ENCODE measurements at regions not wholly inside any gene's neighbourhood (a gene's known extent, or its start where the extent isn't known, plus 50 kb on each side); places are given as distances from the start of the nearest gene placed in this dataset.

- no peak for DNase-seq (ENCODE audit: low spot score)
These were observed 300.5 kb downstream of the GRIN2B start for GRCh38 chr12:13680916-13681315.

DNA sequence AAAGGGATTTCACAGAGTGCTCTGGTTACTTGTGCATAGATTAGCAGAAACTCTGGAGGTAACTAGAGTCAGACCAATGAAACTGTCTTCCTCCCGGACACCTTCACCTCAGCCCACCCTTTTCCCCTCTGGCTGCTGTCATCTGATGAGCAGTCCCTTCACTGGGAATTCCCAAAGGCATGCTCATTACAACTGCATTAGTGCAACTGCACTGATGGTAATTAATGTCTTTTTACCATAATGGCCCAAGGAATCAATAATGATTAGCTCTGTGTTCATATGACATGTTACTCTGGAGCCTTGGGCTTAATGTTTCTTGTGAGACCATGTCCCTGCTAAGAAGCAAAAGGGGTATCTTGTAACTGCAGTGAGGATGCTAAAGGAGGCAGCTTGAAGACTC lies 304.5 kb downstream of the GRIN2B start:
- DNase-seq (ENCODE audit: low spot score) = no peak

- DNase-seq (ENCODE audit: low spot score) = no peak
These were observed 311.0 kb downstream of the GRIN2B start for GRCh38 chr12:13670285-13670866.

- no peak for DNase-seq (ENCODE audit: low spot score)
These were observed 312.5 kb downstream of the GRIN2B start for GRCh38 chr12:13668880-13669279.

DNA sequence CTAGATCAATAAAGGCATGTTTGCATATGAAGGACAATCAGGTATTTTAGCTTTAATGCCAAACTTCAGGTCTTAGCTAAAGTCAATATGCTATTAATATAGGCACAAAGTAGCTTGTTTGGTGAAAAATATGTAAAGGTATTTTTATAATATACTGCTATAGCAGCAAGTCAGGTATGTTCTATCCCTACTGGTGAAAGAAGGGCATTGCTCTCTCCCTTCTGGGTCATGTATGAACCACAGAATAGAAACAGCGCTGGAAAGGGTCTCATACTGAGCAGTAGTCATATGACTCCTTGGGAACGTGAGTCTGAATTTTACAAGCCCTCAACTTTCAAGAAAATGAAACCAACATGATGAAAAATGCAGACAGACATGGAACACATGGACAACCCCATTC lies 314.6 kb downstream of the GRIN2B start:
- no peak for DNase-seq (ENCODE audit: low spot score)

- peak; percentile 80 for DNase-seq (ENCODE audit: low spot score)
These were observed 320.2 kb downstream of the GRIN2B start for GRCh38 chr12:13661005-13661887.

- no peak for DNase-seq (ENCODE audit: low spot score)
These were observed 326.9 kb downstream of the GRIN2B start for GRCh38 chr12:13654456-13654855.

DNA sequence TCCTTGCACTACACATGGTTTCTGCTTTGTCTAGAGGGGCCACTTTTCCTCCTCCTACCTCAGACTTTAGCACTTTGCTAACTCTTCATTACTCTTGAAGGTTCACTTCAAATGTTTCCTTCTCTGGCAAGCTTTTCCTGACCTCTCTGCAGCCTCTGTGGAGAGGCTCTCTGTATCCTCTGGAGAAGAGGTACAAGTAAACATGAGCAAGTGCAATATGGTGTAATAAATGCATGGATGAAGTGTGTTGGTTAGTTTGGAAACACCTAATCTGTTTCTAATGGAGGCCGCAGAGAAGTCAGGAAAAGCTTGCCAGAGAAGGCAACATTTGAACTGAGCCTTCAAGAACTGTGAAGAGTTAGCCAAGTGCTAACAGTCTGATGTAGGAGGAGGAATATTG lies 329.3 kb downstream of the GRIN2B start:
- no peak for DNase-seq (ENCODE audit: low spot score)

DNA sequence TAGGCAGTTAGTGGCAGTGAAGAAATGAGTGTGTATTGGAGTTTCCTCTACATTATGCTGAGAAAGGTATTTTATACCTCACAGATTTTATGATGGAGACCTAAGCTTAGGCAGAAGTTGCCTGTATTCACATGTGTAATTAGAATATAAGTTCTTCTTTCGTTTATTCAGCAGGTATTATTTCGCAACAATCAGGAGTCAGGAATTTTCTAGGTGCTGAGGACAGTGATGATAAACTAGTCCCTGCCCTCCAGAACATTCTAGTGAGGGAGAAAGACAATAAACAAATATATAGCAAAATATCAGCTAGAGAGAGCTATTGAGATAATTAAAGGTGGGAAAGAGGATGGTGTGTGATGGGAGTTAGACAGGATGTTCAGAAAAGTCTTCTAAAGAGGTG lies 345.7 kb downstream of the GRIN2B start:
- DNase-seq (ENCODE audit: low spot score) = no peak

DNA sequence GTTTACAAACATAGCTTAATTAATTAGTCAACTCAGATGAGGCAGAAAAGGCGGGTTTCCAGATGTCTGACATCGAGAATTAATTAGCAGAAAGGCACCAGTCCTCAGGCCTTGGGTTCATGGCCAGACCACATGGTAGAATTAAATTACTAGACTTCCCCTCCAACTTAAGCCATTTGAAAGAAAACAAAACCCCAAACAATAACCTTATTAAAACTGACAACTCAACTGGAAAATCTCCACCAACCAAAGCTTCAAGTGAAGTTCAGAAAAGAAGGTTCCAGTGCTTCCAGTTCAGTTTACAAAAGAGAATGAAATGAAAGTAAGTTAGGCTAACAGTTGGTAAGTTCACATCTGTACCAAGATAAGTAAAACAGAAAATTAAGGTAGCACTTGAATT lies 349.5 kb downstream of the GRIN2B start:
- no peak for DNase-seq (ENCODE audit: low spot score)

DNA sequence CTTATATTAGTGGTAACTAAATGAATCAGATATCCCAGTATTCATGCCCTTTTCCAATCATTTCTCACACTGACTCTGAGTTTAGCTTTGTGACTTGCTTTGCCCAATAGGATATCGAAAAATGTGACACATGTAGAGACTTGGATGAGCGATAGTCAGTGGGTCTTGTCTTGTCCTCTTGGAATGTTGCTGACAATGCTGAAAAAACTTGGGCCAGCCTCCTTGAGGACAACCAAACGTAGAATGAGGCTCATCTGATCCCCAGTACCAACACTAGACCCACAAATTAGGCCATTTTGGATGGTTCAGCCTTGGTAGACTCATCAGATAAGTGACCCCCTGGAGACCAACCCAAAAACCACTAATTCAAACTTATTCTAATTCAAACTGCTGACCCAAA lies 351.0 kb downstream of the GRIN2B start:
- DNase-seq (ENCODE audit: low spot score) = no peak

DNA sequence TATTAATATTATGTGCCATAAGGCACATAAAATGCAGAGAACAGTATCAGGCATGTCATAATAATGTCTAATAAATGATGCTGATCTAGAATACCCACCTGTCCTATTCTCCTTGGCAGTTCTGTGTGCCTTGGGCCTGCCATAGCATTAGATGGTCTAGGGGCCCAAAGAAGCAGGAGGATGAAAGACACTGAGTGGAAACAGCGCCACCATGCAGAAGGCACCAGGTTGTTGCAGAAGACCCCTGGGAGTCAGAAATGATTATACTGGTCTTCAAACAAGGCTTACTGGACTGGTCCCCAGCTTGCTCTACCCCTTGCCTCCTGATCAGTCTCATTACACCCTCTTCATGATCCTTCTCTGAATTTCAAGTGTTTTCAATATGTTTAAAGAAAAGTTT lies 353.3 kb downstream of the GRIN2B start:
- DNase-seq (ENCODE audit: low spot score) = no peak

- no peak for DNase-seq (ENCODE audit: low spot score)
These were observed 353.9 kb downstream of the GRIN2B start for GRCh38 chr12:13627536-13627935.

- DNase-seq (ENCODE audit: low spot score) = no peak
These were observed 368.1 kb downstream of the GRIN2B start for GRCh38 chr12:13613297-13613696.

GRCh38 chr12:13609894-13610679 lies 371.3 kb downstream of the GRIN2B start:
- no peak for DNase-seq (ENCODE audit: low spot score)

- peak; percentile 53 for DNase-seq (ENCODE audit: low spot score)
These were observed 375.1 kb downstream of the GRIN2B start for GRCh38 chr12:13606290-13606689.

GRCh38 chr12:13603953-13604352 lies 377.4 kb downstream of the GRIN2B start:
- DNase-seq (ENCODE audit: low spot score) = no peak

DNA sequence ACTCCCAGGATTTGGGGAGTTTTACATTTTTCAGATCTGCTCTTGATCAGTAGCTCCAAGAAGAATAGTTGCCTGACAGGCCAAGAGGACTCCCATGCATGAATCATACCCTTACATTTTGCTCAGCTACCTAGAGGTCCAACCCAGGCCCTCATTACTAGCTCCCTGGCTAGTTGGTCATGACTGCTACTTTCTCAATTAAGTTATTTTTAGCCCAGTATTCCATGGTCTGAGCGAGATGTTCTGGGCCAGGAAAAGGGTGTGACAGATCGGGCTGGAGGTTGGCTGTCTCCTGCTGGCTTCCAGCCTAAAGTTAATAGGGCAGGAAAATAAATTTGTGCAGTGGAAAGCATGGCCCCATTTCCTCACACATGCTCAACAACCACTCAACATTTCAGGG lies 379.2 kb downstream of the GRIN2B start:
- DNase-seq (ENCODE audit: low spot score) = no peak

GRCh38 chr12:13599176-13599575 lies 382.2 kb downstream of the GRIN2B start:
- DNase-seq (ENCODE audit: low spot score) = no peak

GRCh38 chr12:13597837-13598236 lies 383.6 kb downstream of the GRIN2B start:
- DNase-seq (ENCODE audit: low spot score) = no peak

DNA sequence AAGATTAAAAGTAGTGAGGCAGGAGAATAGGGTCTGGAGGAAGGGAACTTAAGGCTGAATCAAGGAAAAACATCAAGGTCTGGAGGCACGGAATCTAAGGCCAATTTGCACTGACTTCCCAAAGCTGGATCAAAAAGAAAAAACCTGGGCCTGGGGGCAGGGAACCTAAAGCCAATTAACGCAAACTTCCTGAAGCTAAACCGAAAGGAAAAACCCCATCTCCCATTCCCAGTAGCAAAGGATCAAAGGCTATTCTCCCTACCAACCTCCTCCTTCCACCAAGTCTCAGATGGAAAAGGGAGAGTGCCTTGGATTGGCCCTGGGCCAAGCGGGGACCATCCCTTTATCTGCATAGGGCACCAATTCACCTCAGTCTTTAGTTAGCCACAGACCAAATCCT lies 384.2 kb downstream of the GRIN2B start:
- DNase-seq (ENCODE audit: low spot score) = no peak

DNA sequence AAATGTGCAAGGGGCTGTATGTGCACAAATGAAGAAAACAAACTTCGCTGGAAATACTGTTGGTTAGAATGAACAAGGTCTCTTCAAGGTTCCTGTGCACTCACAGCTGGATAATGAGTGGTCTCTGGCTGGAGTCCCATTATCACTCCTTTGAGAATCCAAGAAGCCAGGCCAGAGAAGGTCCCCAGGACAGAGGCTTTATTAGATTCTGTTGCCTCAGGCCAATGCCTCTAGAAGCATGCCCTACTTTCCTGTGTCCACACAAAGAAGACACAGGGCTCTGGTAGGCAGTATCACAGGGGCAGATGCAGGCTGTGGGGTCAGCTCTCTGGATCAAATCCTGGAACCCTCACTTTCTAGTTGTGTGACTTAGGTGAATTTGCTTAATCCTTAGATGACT lies 384.7 kb downstream of the GRIN2B start:
- no peak for DNase-seq (ENCODE audit: low spot score)
